Fibroblast of skin of back (primary cell): ENCODE measurements at regions not wholly inside any gene's neighbourhood (a gene's known extent, or its start where the extent isn't known, plus 50 kb on each side); places are given as distances from the start of the nearest gene placed in this dataset.

Source experiments
- DNase-seq: peaks from one replicate; pipeline ENCODE4 v3.0.0-alpha.2; 2013

- DNase-seq, result no peak
Observed at GRCh38 chr10:21084700-21085099, 187.6 kb upstream of the NEBL start.

- peak; percentile 44 for DNase-seq
Observed at GRCh38 chr10:21083861-21084260, 186.8 kb upstream of the NEBL start.

DNA sequence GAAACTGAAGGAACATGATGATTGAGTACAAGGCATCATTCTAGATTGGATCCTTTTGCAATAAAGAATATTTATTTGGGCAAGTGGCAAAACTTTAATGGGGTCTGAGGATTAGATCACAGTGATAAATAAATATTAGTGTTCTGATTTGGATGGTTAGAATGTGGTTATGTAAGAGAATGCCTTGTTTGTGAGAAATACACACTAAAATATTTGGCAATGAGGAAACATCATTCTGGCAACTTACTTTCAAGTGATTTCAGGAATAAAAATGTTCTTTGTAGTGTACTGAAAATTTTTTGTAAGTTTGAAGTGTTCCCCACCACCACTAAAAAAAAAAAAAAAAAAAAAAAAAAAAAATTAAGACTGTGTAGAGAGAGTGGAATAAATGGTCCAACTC is 185.1 kb upstream of the NEBL start:
- no peak for DNase-seq

DNA sequence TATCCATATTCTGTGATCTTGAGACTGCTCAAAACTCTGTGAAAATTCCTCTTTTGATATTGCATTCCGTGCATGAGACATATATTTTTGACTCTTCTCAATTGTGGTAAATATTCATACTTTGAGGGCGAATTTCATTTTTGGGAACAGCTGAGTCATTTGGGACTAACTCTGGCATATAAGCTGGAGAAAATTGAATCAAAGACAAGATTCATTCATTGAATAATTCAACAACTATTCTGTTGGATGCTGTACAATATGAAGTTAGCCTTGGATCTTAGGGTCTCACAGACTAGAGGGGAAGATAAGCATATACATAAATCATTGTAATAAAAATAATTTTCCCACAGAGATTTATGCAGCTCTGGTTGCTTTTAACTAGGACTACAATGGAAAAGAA is 183.2 kb upstream of the NEBL start:
- DNase-seq, result peak; percentile 64

- no peak for DNase-seq
Observed at GRCh38 chr10:21079330-21079658, 182.2 kb upstream of the NEBL start.

DNA sequence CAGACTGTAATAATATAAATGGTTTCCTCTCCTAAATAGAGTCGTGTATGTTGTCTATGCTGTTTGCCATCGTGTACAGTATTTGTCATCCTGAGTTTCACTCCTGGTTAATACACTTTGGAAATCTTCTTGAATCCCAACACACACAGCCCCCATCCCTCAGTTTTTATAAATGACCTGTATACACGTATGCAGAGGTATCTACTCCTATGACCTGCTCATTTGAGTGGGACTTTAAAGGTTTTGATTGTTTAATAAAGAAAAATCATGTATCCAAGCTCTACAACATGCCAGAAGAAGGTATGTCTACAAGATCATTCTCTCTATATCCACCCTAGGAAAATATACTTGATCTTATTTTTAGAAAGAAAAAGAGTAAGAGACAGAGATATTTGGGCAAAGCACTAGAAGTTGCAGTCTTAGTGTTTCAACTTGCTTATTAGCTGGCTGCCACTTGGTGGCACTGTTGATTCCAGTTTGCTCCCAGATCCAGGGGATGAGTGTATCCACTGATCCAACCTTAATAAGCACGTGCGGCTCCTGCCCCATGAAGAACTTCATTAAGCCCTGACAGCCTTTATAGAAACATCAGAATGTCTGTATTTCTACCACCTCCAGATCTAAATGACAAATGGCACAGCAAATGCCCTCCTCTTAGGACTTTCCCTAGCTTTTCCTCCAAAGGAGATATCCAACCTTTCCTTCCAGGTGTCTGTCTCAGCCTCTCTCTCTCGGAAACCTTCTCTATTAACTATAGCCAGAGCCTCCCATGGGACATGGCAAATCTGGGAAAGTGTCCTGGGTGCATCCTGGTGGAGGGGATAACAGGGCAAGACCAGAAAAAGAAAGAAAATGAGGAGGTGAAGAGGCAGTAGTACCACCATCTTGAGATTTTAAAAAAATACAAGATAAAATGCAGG is 181.6 kb upstream of the NEBL start:
- peak; percentile 67 for DNase-seq

GRCh38 chr10:21077681-21078080 is 180.6 kb upstream of the NEBL start:
- DNase-seq, result no peak

DNA sequence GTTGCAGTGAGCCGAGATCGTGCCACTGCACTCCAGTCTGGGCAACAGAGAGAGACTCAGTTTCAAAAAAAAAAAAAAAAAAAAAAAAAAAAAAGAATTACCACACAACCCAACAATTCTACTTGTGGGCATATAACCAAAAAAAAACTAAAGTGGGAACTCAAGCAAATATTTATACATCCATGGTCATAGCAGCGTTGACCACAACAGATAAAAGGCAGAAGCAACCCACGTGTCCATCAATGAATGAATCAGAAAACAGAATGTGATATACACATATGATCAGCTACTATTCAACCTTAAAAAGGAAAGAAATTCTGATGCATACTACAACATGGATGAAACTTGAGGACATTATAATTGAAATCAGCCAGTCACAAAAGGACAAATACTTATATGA is 179.3 kb upstream of the NEBL start:
- DNase-seq, result no peak

- DNase-seq, result no peak
Observed at GRCh38 chr10:21075880-21076279, 178.8 kb upstream of the NEBL start.

DNA sequence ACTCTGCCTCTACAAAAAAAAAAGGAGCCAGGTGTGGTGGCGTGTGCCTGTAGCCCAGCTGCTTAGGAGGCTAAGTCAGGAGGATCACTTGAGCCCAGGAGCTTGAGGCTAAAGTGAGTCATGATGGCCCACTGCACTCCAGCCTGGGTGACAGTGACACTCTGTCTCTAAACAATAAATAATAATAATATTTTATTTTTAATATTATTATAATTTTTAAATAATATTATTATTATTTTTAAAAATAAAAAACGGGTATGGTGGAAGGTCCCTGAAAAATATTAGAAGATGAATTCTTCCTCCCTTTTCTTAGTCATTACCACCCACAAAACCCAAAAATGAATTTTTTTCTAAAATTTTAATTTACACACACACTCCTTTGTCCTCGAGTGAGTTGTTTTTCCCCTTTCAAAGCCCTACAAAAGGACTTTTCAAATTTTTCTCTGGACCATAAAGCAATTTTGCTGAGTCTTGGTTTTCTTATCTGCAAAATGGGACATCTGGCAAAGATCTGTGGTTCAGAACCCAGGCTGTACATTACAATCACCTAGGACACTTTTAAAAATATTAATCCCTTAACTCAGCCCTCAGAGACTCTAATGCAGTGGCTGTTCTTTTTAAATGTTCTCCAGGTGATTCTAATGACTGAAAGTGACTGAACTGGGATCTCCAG is 174.0 kb upstream of the NEBL start:
- no peak for DNase-seq

DNA sequence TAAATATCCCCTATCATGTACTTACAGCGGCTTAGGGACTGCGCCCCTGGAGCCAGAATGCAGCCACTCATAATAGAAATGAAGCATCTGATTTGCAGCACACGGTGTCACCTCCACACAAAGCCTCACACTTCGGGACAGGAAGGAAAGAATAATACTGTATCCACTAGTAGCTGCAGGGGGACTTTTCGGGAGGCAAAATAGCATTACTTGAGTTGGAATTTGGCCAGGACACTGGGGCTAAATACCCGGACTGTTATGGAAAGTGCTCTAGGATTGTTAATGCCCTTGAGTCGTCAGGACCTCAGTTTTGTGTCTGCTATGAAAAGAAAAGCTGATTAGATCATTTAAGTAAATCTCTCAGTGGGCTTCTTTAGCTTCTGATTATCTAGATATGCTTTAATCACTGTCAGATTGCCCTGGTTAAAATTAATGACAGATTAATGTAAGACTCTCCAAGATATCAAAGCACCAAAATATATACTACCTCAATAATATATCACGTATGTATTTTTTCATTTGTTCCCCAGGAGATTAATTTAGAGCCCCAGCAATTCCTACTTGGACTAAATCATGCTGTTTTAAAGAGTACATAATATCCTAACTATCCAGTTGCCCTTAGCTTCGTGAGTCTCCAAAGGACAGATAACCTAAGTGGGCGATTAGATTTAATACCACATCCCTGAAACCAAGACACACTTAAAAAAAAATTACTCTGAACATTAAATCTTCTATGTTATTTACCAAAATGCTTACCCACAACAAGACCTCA is 173.0 kb upstream of the NEBL start:
- DNase-seq, result no peak

- DNase-seq, result no peak
Observed at GRCh38 chr10:21069278-21069677, 172.2 kb upstream of the NEBL start.

DNA sequence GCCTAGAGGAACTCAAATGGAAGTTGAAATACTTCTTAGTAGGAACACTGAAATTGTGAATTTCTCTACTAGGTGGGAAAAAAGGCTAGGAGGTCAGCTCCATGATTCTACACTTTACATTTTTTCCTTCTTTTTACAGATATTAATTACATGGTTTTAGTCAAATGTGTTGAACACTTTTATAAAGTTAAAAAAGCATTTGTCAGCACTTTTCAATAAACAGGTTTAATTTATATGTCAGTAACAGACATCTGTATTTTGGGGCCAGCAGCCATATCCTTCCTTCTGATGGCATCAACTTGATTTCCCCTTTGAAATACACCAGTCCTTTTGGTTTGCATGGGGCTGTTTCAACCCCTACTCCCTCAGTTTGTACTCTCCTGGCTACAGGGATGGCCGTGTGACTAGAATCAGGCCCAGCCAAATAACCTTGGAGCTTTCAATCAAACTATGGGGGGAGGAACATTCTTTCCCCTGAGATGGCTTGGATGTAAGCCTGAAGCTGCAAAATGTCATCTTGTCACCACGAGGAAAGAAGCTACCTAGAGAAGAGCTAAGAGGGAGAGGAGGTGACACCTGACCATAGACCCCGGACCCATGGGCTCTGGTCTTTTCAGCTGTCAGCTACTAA is 171.0 kb upstream of the NEBL start:
- DNase-seq, result no peak

GRCh38 chr10:21065621-21066248 is 168.6 kb upstream of the NEBL start:
- DNase-seq, result no peak

GRCh38 chr10:21061982-21062381 is 164.9 kb upstream of the NEBL start:
- DNase-seq, result no peak

- DNase-seq, result no peak
Observed at GRCh38 chr10:21061184-21061583, 164.1 kb upstream of the NEBL start.

DNA sequence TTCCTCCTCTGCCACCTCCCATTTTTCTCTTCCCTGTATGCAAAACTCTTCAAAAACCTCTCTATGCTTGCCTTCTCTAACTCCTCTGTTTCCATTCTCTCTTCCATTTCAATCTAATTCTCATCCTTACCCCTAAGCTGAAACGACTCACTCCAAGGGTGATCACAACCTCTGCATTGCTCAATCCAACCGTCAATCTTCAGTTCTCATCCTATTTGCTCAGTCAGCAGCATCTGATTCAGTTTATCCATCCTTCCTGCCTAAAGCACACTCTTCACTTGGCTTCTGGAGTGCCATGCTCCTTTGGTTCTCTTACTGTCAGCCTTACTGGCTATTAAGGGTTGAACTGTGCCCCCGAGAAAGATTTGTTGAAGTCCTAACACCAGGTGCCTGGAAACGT is 163.5 kb upstream of the NEBL start:
- no peak for DNase-seq

DNA sequence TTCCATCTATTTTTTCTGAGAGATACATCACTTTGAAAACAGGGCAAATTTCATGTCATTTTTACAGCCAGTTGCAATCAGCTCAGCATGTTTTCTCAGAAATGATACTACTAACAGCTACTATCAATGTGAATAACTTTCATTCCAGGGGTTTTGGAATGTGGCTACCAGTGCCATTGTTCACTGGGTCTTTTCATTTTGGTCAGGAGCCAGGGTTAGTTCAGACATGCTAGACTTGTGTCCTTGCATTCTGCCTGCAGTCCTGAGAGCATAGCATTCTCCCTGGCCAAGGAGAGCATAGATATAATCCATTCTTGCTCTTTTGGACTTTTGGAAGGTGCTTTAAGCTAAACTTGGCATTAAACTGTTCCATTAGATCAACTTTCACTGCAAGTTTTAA is 160.9 kb upstream of the NEBL start:
- DNase-seq, result peak; percentile 35

- no peak for DNase-seq
Observed at GRCh38 chr10:21057436-21057835, 160.3 kb upstream of the NEBL start.

DNA sequence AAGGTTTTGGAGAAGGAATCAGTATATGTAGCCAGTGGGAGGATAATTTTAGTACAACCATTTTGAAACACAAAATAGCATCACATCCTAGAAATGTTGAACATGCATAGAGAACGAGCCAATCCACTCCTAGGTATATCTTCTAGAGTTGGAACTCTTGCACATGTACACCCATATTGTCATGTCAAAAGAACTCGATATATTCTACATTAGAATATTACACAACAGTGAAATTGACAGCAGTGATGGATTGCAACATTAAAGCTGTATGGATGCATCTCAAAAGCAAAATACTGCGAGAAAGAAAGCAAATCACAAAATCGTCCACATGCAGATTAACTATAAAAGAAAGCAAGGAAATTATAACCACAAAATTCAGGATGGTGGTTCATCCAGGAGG is 159.3 kb upstream of the NEBL start:
- DNase-seq, result no peak

GRCh38 chr10:21055339-21056135 is 158.4 kb upstream of the NEBL start:
- no peak for DNase-seq
